H9 (cell line): ENCODE measurements at regions not wholly inside any gene's neighbourhood (a gene's known extent, or its start where the extent isn't known, plus 50 kb on each side); places are given as distances from the start of the nearest gene placed in this dataset.

Experiments used
- DNase-seq: peaks from one replicate; pipeline ENCODE4 v3.0.0-alpha.2; 2017
- H2AFZ ChIP-seq: one replicate; pipeline ENCODE4 v1.6.1; 2013; ENCODE audit warnings: mild to moderate bottlenecking, low read length, control low read depth, moderate library complexity
- H2AK5ac ChIP-seq: 2 replicates; pipeline ENCODE4 v1.6.1; 2013; ENCODE audit warnings: low read length, control low read depth, mixed read lengths; ENCODE audit not compliant: insufficient read length
- H2BK120ac ChIP-seq: one replicate; pipeline ENCODE4 v1.6.1; 2013; ENCODE audit warnings: low read depth, mild to moderate bottlenecking, low read length, control low read depth, inconsistent platforms; ENCODE audit not compliant: poor library complexity, severe bottlenecking
- H2BK12ac ChIP-seq: 2 replicates; pipeline ENCODE4 v1.6.1; 2013; ENCODE audit warnings: low read length, control low read depth, mixed read lengths, low read depth; ENCODE audit not compliant: insufficient read length
- H2BK15ac ChIP-seq: 2 replicates; pipeline ENCODE4 v1.6.1; 2013; ENCODE audit warnings: low read depth, low read length, control low read depth
- H2BK20ac ChIP-seq: one replicate; pipeline ENCODE4 v1.6.1; 2013; ENCODE audit warnings: low read depth, mild to moderate bottlenecking, low read length, control low read depth, inconsistent platforms; ENCODE audit not compliant: poor library complexity, severe bottlenecking
- H2BK5ac ChIP-seq: 2 replicates; pipeline ENCODE4 v1.6.1; 2013; ENCODE audit warnings: low read length, control low read depth, mixed read lengths; ENCODE audit not compliant: insufficient read length
- H3K14ac ChIP-seq: 2 replicates; pipeline ENCODE4 v1.6.1; 2013; ENCODE audit warnings: low read length, control low read depth; ENCODE audit not compliant: insufficient read depth
- H3K18ac ChIP-seq: 2 replicates; pipeline ENCODE4 v1.6.1; 2013; ENCODE audit warnings: low read depth, mild to moderate bottlenecking, mixed read lengths, low read length, control low read depth; ENCODE audit not compliant: insufficient read length
- H3K23ac ChIP-seq: 2 replicates; pipeline ENCODE4 v1.6.1; 2013; ENCODE audit warnings: low read length, control low read depth, mixed read lengths, low read depth; ENCODE audit not compliant: insufficient read length
- H3K23me2 ChIP-seq: 2 replicates; pipeline ENCODE4 v1.6.1; 2013; ENCODE audit warnings: low read depth, mild to moderate bottlenecking, mixed read lengths, low read length, control low read depth; ENCODE audit not compliant: insufficient read length, poor library complexity, severe bottlenecking
- H3K27ac ChIP-seq: 2 replicates; pipeline ENCODE4 v1.5.1; 2013; ENCODE audit warnings: low read length, control low read depth, mixed read lengths, low read depth; ENCODE audit not compliant: insufficient read length
- H3K27me3 ChIP-seq: 2 replicates; pipeline ENCODE4 v1.6.1; 2013; ENCODE audit warnings: low read length, control low read depth, inconsistent platforms; ENCODE audit not compliant: insufficient read depth
- H3K4ac ChIP-seq: 2 replicates; pipeline ENCODE4 v1.6.1; 2013; ENCODE audit warnings: low read depth, mild to moderate bottlenecking, control low read depth, inconsistent platforms, low read length, moderate library complexity
- H3K4me1 ChIP-seq: 2 replicates; pipeline ENCODE4 v1.6.1; 2013; ENCODE audit warnings: low read length, control low read depth, inconsistent platforms; ENCODE audit not compliant: insufficient read depth
- H3K4me2 ChIP-seq: 2 replicates; pipeline ENCODE4 v1.6.1; 2013; ENCODE audit warnings: low read length, control low read depth, mixed read lengths; ENCODE audit not compliant: insufficient read length, insufficient read depth
- H3K56ac ChIP-seq: 2 replicates; pipeline ENCODE4 v1.6.1; 2013; ENCODE audit warnings: low read depth, mild to moderate bottlenecking, mixed read lengths, low read length, control low read depth; ENCODE audit not compliant: insufficient read length
- H3K79me1 ChIP-seq: 2 replicates; pipeline ENCODE4 v1.6.1; 2013; ENCODE audit warnings: low read depth, mild to moderate bottlenecking, moderate library complexity, low read length, control low read depth, inconsistent platforms; ENCODE audit not compliant: insufficient read depth, poor library complexity, severe bottlenecking
- H3K79me2 ChIP-seq: 2 replicates; pipeline ENCODE4 v1.6.1; 2013; ENCODE audit warnings: low read length, control low read depth, inconsistent platforms; ENCODE audit not compliant: insufficient read depth
- H3K9ac ChIP-seq: 2 replicates; pipeline ENCODE4 v1.6.1; 2013; ENCODE audit warnings: low read length, control low read depth, mixed read lengths; ENCODE audit not compliant: insufficient read length; ENCODE audit errors: extremely low read depth
- H3K9me3 ChIP-seq: one replicate; pipeline ENCODE4 v1.6.1; 2013; ENCODE audit warnings: low read depth, low read length, inconsistent platforms; ENCODE audit not compliant: control insufficient read depth
- H3T11ph ChIP-seq: one replicate; pipeline ENCODE4 v1.6.1; 2013; ENCODE audit warnings: mild to moderate bottlenecking, low read length, control low read depth, inconsistent platforms
- H4K20me1 ChIP-seq: one replicate; pipeline ENCODE4 v1.6.1; 2013; ENCODE audit not compliant: control insufficient read depth, insufficient read length, insufficient read depth
- H4K5ac ChIP-seq: 2 replicates; pipeline ENCODE4 v1.6.1; 2013; ENCODE audit warnings: low read depth, mild to moderate bottlenecking, mixed read lengths, low read length, control low read depth; ENCODE audit not compliant: insufficient read length
- H4K8ac ChIP-seq: replicated peaks from 2 replicates; pipeline ENCODE4 v1.6.1; 2013; ENCODE audit warnings: low read length, control low read depth, mixed read lengths, low read depth; ENCODE audit not compliant: insufficient read length
- H4K91ac ChIP-seq: 2 replicates; pipeline ENCODE4 v1.6.1; 2013; ENCODE audit warnings: low read depth, mild to moderate bottlenecking, moderate library complexity, mixed read lengths, low read length, control low read depth; ENCODE audit not compliant: insufficient read length
- H3K27ac Mint-ChIP-seq, 3 experiments: 2 replicates in 2 of 3; 3 replicates in 1 of 3; pipeline ENCODE4 v1.8.0; 2020 to 2021; ENCODE audit warnings: mixed read lengths in 3 of 3, mild to moderate bottlenecking in 1 of 3, moderate library complexity in 1 of 3
- H3K27me3 Mint-ChIP-seq: 2 replicates; pipeline ENCODE4 v1.8.0; 2021; ENCODE audit warnings: low read depth, mild to moderate bottlenecking, moderate library complexity, mixed read lengths
- H3K36me3 Mint-ChIP-seq, 3 experiments: 2 replicates in 2 of 3; 3 replicates in 1 of 3; pipeline ENCODE4 v1.8.0; 2020 to 2021; ENCODE audit warnings: low read depth in 3 of 3, mixed read lengths in 3 of 3; ENCODE audit not compliant: insufficient read depth in 1 of 3
- H3K4me1 Mint-ChIP-seq, 2 experiments: 2 replicates each; pipeline ENCODE4 v1.8.0; 2020; ENCODE audit warnings: mixed read lengths in 2 of 2
- H3K4me3 Mint-ChIP-seq, 2 experiments: 2 replicates in 1 of 2; 3 replicates in 1 of 2; pipeline ENCODE4 v1.8.0; 2020 to 2021; ENCODE audit warnings: mild to moderate bottlenecking in 2 of 2, mixed read lengths in 2 of 2, moderate library complexity in 1 of 2
- H3K9me3 Mint-ChIP-seq, 2 experiments: 2 replicates in 1 of 2; 3 replicates in 1 of 2; pipeline ENCODE4 v1.8.0; 2020; ENCODE audit warnings: mild to moderate bottlenecking in 2 of 2, mixed read lengths in 2 of 2, moderate library complexity in 1 of 2
- CTCF ChIP-seq: fragments of 200-600 bp; sonication (generic); conservative IDR thresholded peaks from 3 replicates; pipeline ENCODE4 v1.8.0; 2021; ENCODE audit warnings: antibody characterized with exemption, mild to moderate bottlenecking
- WGBS: extraction: QIAGEN DNeasy Blood & Tissue Kit; methylation state at CpG from one replicate; pipeline ENCODE4 v1.1.7; 2013; ENCODE audit warnings: missing lambda C conversion rate, low lambda C conversion rate, mixed read lengths; ENCODE audit not compliant: insufficient read length; ENCODE audit errors: extremely low coverage; 5-methylcytosine and 5-hydroxymethylcytosine counted together

GRCh38 chr3:161427347-161427746 lies 56.0 kb upstream of the SPTSSB start:
- TF ChIP-seq CTCF: no peak
- Histone ChIP-seq H3K9me3 (no peaks in the 10 kb centered on the region), H4K91ac (no peak overlapping the region), H3K4me1 (peaks cover 4% of the 10 kb centered on the region), H2BK12ac (no peak overlapping the region), H2BK120ac (no peak overlapping the region), H3K56ac (no peak overlapping the region), H2AK5ac (no peak overlapping the region), H3K79me2 (no peaks in the 10 kb centered on the region), H3K27me3 (no peaks in the 10 kb centered on the region), H2BK5ac (no peak overlapping the region), H3K14ac (no peak overlapping the region), H2AFZ (no peak overlapping the region), H3K18ac (no peak overlapping the region), H3K9ac (no peak overlapping the region), H4K5ac (no peak overlapping the region), H3K23me2 (no peaks in the 10 kb centered on the region), H3K4me2 (no peak overlapping the region), H4K20me1 (no peaks in the 10 kb centered on the region), H3K4ac (no peak overlapping the region), H2BK20ac (no peak overlapping the region), H3K79me1 (no peaks in the 10 kb centered on the region), H2BK15ac (no peak overlapping the region), H3K23ac (no peak overlapping the region), H4K8ac (no peak overlapping the region), H3T11ph (no peak overlapping the region), H3K27ac (no peak overlapping the region)
- H3K4me3 Mint-ChIP-seq: no peak overlapping the region
- H3K27ac Mint-ChIP-seq: no peak overlapping the region
- no peaks in the 10 kb centered on the region for H3K9me3 Mint-ChIP-seq
- H3K4me1 Mint-ChIP-seq: peaks cover 15 to 19% of the 10 kb centered on the region in 2 experiments
- DNase-seq: no peak
- H3K27me3 Mint-ChIP-seq: no peaks in the 10 kb centered on the region
- WGBS: no CpG with 5 or more reads among the region's 1 CpG
- H3K36me3 Mint-ChIP-seq: no peaks in the 10 kb centered on the region
